Thyroid gland (tissue), 4 donors: ENCODE measurements at regions not wholly inside any gene's neighbourhood (a gene's known extent, or its start where the extent isn't known, plus 50 kb on each side); places are given as distances from the start of the nearest gene placed in this dataset.

Experiments
- DNase-seq, 2 donors: peaks; one replicate each; pipeline ENCODE4 v3.0.0-alpha.2; 2019
- H3K27ac ChIP-seq, 3 donors: fragments of 200-600 bp; sonication (generic); 1 replicate in 2 of 3; 2 replicates in 1 of 3; pipeline ENCODE4 v1.5.1; 2016 to 2019; ENCODE audit warnings: mild to moderate bottlenecking in 1 of 3, moderate library complexity in 1 of 3
- H3K27me3 ChIP-seq: fragments of 200-600 bp; sonication (generic); one replicate; pipeline ENCODE4 v1.5.1; 2019
- H3K36me3 ChIP-seq, 2 donors: fragments of 200-600 bp; sonication (generic); one replicate each; pipeline ENCODE4 v1.5.1; 2016 to 2019
- H3K4me1 ChIP-seq, 2 donors: fragments of 200-600 bp; sonication (generic); one replicate each; pipeline ENCODE4 v1.5.1; 2017 to 2019
- H3K4me3 ChIP-seq, 3 donors: fragments of 200-600 bp; sonication (generic); replicated peaks in 1 of 3; 1 replicate in 2 of 3; 2 replicates in 1 of 3; pipeline ENCODE4 v1.5.1; 2016; ENCODE audit warnings: mild to moderate bottlenecking in 1 of 3
- H3K9me3 ChIP-seq: fragments of 200-600 bp; sonication (generic); one replicate; pipeline ENCODE4 v1.5.1; 2017
- POLR2A ChIP-seq, 2 donors: fragments of 450-650 bp; IDR thresholded peaks; one replicate each; pipeline ENCODE4 v1.6.1; 2017; ENCODE audit warnings: antibody characterized with exemption in 2 of 2, mild to moderate bottlenecking in 2 of 2, moderate library complexity in 1 of 2
- WGBS, 2 donors: methylation state at CpG; one replicate each; pipeline ENCODE4 v1.1.5; 2017; 5-methylcytosine and 5-hydroxymethylcytosine counted together
- intact Hi-C: fragments of 100-400 bp; cut with DNase I; formaldehyde crosslinking; loops from one replicate; pipeline ENCODE4 v1.15.1; 2023
- TF ChIP-seq, protein P1 (sequence below), 6 experiments: fragments of 200-600 bp in 3 of 6; fragments of 450-650 bp in 3 of 6; sonication (generic) in 3 of 6; IDR thresholded peaks; one replicate each; pipeline ENCODE4 v1.5.1; 2016 to 2019; ENCODE audit warnings: antibody characterized with exemption in 6 of 6, mild to moderate bottlenecking in 2 of 6, inconsistent platforms in 1 of 6, moderate library complexity in 1 of 6

DNA sequence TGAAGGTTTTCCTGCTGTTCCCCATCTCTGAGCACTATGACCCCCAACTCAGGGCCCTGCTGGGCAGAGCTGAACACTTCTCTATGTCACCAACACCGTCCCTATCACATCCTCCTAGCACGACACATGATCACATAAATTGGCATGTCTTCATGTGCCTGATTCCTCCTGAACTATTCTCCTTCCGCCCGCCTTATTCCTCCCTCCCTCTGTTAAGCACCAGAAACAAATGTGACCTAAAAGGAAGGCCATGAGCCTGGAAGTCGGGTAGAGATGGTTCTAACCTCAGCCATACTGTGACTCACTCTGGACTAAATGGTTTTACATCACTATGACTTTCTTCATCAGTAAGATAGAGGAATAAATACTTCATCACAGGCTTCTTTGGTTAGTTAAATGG, 80.8 kb upstream of the DYNLRB2 start:
- Histone ChIP-seq H3K4me3 (no peak overlapping the region), H3K27ac (no peak overlapping the region), H3K9me3 (no peaks in the 10 kb centered on the region), H3K36me3 (no peaks in the 10 kb centered on the region), H3K4me1 (no peaks in the 10 kb centered on the region), H3K27me3 (no peaks in the 10 kb centered on the region)
- no peak for DNase-seq
- TF ChIP-seq, protein P1, sequence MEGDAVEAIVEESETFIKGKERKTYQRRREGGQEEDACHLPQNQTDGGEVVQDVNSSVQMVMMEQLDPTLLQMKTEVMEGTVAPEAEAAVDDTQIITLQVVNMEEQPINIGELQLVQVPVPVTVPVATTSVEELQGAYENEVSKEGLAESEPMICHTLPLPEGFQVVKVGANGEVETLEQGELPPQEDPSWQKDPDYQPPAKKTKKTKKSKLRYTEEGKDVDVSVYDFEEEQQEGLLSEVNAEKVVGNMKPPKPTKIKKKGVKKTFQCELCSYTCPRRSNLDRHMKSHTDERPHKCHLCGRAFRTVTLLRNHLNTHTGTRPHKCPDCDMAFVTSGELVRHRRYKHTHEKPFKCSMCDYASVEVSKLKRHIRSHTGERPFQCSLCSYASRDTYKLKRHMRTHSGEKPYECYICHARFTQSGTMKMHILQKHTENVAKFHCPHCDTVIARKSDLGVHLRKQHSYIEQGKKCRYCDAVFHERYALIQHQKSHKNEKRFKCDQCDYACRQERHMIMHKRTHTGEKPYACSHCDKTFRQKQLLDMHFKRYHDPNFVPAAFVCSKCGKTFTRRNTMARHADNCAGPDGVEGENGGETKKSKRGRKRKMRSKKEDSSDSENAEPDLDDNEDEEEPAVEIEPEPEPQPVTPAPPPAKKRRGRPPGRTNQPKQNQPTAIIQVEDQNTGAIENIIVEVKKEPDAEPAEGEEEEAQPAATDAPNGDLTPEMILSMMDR (IDR thresholded peaks at IDR 0.05): no peak
- no peak for TF ChIP-seq POLR2A (IDR thresholded peaks at IDR 0.05)
- intact Hi-C loops: no loop called here
- 82 to 87% methylated on average over 4 of the region's 5 CpGs for WGBS, 2 donors

DNA sequence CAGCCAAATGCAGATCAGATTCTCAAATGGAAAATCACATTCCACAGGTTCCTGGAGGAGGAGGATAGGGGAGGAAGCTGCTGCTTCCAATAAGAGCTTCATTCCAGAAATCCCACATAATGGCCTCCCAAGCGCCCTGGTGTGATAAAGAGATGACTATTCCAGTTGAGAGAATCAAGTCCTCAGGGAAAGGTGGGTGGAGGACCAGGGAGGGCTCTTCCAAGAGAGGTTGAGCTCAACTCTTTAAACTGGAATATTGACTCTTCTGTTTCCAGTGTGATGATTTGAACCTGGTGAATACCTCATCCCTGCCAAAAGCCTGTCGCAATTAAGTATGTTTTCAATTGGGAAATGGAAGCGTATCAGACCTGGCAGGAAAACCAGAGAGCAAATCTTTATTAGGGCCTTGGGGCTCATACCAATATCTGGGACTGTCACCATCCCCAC, 81.4 kb upstream of the DYNLRB2 start:
- DNase-seq: no peak
- H3K27me3 ChIP-seq: no peaks in the 10 kb centered on the region
- TF ChIP-seq POLR2A (IDR thresholded peaks at IDR 0.05): no peak
- TF ChIP-seq, protein P1 (IDR thresholded peaks at IDR 0.05): no peak
- no peaks in the 10 kb centered on the region for H3K9me3 ChIP-seq
- H3K27ac ChIP-seq: no peak overlapping the region
- no peak overlapping the region for H3K4me3 ChIP-seq
- intact Hi-C loops: no loop called here
- 77 to 87% methylated on average over 3 of the region's 3 CpGs for WGBS, 2 donors
- H3K36me3 ChIP-seq: no peaks in the 10 kb centered on the region
- no peaks in the 10 kb centered on the region for H3K4me1 ChIP-seq

DNA sequence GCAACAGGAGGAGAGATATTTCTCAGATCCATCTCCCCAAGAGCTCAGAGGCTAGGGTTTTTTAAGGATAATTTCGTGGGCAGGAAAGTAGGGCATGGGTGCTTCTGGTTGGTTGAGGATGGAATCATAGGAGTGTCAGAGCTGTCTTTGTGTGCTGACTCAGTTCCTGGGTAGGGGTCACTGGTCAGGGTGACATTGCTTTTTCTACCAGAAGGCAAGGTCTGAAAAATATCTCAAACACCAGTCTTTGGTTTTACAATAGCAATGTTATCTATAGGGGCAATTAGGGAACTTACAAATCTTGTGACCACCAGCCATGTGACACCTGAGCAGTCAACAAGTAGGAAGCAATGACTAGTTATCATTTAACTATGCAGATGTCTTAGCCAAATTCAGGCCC, 82.9 kb upstream of the DYNLRB2 start:
- no peak for DNase-seq
- no peaks in the 10 kb centered on the region for H3K36me3 ChIP-seq
- intact Hi-C loops: no loop called here
- no peak overlapping the region for H3K27ac ChIP-seq
- no peaks in the 10 kb centered on the region for H3K27me3 ChIP-seq
- no peaks in the 10 kb centered on the region for H3K9me3 ChIP-seq
- 63% methylated on average over 1 of the region's 1 CpG for WGBS, 2 donors
- H3K4me3 ChIP-seq: no peak overlapping the region
- TF ChIP-seq, protein P1 (IDR thresholded peaks at IDR 0.05): no peak
- TF ChIP-seq POLR2A (IDR thresholded peaks at IDR 0.05): no peak
- H3K4me1 ChIP-seq: no peaks in the 10 kb centered on the region

DNA sequence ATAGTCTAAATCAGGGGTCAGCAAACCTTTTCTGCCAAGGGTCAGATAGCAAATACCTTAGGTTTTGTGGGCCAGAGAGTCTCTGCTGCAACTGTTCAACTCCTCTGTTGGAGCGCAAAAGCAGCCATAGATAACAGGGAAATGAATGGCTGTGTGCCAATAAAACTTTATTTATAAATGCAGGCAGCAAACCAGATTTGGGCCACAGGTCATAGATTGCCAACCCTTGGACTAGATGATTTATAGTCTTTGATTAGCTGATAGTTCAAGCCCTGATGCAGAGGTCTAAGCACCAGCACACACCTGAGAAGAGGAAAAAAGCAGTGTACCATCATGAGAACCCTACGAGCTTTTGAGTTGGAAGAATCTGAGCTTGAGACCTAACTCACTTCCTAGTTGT, 86.0 kb upstream of the DYNLRB2 start:
- no peak overlapping the region for H3K4me3 ChIP-seq
- H3K27ac ChIP-seq: no peak overlapping the region
- intact Hi-C loops: no loop called here
- DNase-seq: no peak
- no peaks in the 10 kb centered on the region for H3K4me1 ChIP-seq
- H3K27me3 ChIP-seq: no peaks in the 10 kb centered on the region
- no peaks in the 10 kb centered on the region for H3K36me3 ChIP-seq
- WGBS, 2 donors: 87% methylated on average over 2 of the region's 2 CpGs
- H3K9me3 ChIP-seq: no peaks in the 10 kb centered on the region
- no peak for TF ChIP-seq POLR2A (IDR thresholded peaks at IDR 0.05)
- TF ChIP-seq, protein P1 (IDR thresholded peaks at IDR 0.05): no peak

DNA sequence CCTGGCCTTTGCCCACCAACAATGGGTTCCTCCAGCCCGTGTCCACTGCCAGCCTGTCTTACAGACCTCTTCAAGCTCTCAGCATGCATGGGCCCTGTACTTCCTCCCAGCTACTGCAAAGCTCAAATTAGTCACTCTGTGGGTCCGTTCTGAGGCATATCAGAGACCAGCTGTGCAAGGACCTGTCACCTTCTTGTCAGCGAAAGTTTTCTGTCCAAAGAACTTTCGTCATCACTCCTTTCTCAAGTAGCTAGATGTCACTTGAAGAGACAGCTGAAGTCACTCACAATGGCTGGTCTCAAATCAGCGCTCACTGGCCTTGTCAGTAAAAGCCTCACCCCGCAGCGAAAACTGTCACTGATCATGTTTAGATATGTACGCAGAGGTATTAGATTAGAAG, 91.4 kb upstream of the DYNLRB2 start:
- DNase-seq: no peak
- Histone ChIP-seq H3K4me3 (no peak overlapping the region), H3K27me3 (no peaks in the 10 kb centered on the region), H3K4me1 (no peaks in the 10 kb centered on the region), H3K27ac (no peak overlapping the region), H3K9me3 (no peaks in the 10 kb centered on the region), H3K36me3 (no peaks in the 10 kb centered on the region)
- 71 to 74% methylated on average over 8 of the region's 8 CpGs for WGBS, 2 donors
- TF ChIP-seq POLR2A (IDR thresholded peaks at IDR 0.05): no peak
- TF ChIP-seq, protein P1 (IDR thresholded peaks at IDR 0.05): no peak
- intact Hi-C loops: no loop called here
